ENCODE measurements at regions not wholly inside any gene's neighbourhood (a gene's known extent, or its start where the extent isn't known, plus 50 kb on each side); places are given as distances from the start of the nearest gene placed in this dataset.

- DNase-seq, result no peak
- H3K4me3 Mint-ChIP-seq, result no peak overlapping the region
- no peaks in the 10 kb centered on the region for H3K36me3 Mint-ChIP-seq (ENCODE audit: low read depth)
- CTCF ChIA-PET, result no interaction called here
- peaks cover 4% of the 10 kb centered on the region for H3K9me3 Mint-ChIP-seq
- no peak for TF ChIP-seq CTCF (IDR thresholded peaks at IDR 0.05)
- H3K4me1 Mint-ChIP-seq, result no peaks in the 10 kb centered on the region
- no peak overlapping the region for H3K27ac Mint-ChIP-seq
- POLR2A ChIA-PET, result no interaction called here
- intact Hi-C loops (cut with micrococcal nuclease), result no loop called here
- no peak for ATAC-seq (ENCODE audit: low read depth)
- no peaks in the 10 kb centered on the region for H3K27me3 Mint-ChIP-seq
These were observed 179.3 kb upstream of the FGF10 start for GRCh38 chr5:44568519-44568918.

- Mint-ChIP-seq H3K4me1 (no peaks in the 10 kb centered on the region), H3K36me3 (ENCODE audit: low read depth) (no peaks in the 10 kb centered on the region), H3K9me3 (peaks cover 3% of the 10 kb centered on the region), H3K27ac (no peak overlapping the region), H3K27me3 (no peaks in the 10 kb centered on the region), H3K4me3 (no peak overlapping the region)
- ChIA-PET POLR2A (no interaction called here), CTCF (no interaction called here)
- intact Hi-C loops (cut with micrococcal nuclease), result no loop called here
- DNase-seq (no peak), ATAC-seq (ENCODE audit: low read depth) (no peak)
- no peak for TF ChIP-seq CTCF (IDR thresholded peaks at IDR 0.05)
These were observed 176.7 kb upstream of the FGF10 start for GRCh38 chr5:44565902-44566301.

DNA sequence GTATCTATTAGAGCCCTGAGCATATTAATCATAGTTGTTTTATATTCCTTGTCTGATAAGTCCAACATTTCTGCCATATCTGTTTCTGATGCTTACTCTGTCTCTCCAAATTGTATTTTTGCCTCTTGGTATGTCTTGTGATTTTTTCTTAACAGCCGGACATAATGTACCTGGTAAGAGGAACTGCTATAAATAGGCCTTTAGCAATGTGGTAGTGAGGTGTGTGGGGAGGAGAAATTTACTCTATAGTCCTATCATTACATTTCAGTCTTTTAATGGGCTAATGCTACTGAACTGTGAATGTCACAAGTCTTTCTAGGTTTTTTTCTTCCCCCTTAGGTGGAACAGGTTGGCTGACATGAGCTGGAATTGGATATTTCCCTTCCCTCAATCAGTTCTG lies 176.1 kb upstream of the FGF10 start:
- Mint-ChIP-seq H3K4me3 (no peak overlapping the region), H3K9me3 (peaks cover 3% of the 10 kb centered on the region), H3K27me3 (no peaks in the 10 kb centered on the region), H3K4me1 (no peaks in the 10 kb centered on the region), H3K36me3 (ENCODE audit: low read depth) (no peaks in the 10 kb centered on the region), H3K27ac (no peak overlapping the region)
- ChIA-PET CTCF (no interaction called here), POLR2A (no interaction called here)
- TF ChIP-seq CTCF (IDR thresholded peaks at IDR 0.05), result no peak
- no peak for ATAC-seq (ENCODE audit: low read depth)
- DNase-seq, result no peak
- intact Hi-C loops (cut with micrococcal nuclease), result no loop called here

DNA sequence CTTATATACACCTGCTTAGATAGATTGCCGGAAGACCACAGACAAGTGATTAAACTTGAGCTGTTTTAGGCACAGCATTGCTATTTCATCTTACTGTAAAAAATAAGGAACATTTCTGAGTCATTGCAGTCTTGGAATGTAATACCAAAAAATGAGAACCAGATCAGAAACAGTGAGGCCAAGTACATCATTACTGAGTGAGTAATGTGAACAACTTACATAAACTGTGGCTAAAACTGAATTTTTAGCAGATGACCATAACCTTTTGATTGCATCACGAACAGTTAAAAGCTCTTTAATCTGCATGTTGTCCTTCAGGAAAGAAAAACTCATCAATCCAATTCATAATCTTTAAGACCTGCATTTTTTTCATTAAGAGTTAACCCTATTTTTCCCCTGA lies 157.1 kb upstream of the FGF10 start:
- POLR2A ChIA-PET, result no interaction called here
- CTCF ChIA-PET, result no interaction called here
- no peak overlapping the region for H3K4me3 Mint-ChIP-seq
- H3K27me3 Mint-ChIP-seq, result no peaks in the 10 kb centered on the region
- no peak for ATAC-seq (ENCODE audit: low read depth)
- no peaks in the 10 kb centered on the region for H3K9me3 Mint-ChIP-seq
- DNase-seq, result no peak
- H3K27ac Mint-ChIP-seq, result no peak overlapping the region
- no peaks in the 10 kb centered on the region for H3K4me1 Mint-ChIP-seq
- TF ChIP-seq CTCF (IDR thresholded peaks at IDR 0.05), result no peak
- intact Hi-C loops (cut with micrococcal nuclease), result no loop called here
- no peaks in the 10 kb centered on the region for H3K36me3 Mint-ChIP-seq (ENCODE audit: low read depth)

- CTCF ChIA-PET, result no interaction called here
- intact Hi-C loops (cut with micrococcal nuclease), result no loop called here
- no peak for ATAC-seq (ENCODE audit: low read depth)
These were observed 154.3 kb upstream of the FGF10 start for GRCh38 chr5:44543511-44543910.

More at GRCh38 chr5:44543511-44543910, 154.3 kb upstream of the FGF10 start:
- Mint-ChIP-seq H3K36me3 (ENCODE audit: low read depth) (no peaks in the 10 kb centered on the region), H3K27me3 (no peaks in the 10 kb centered on the region), H3K9me3 (no peaks in the 10 kb centered on the region), H3K4me3 (no peak overlapping the region), H3K27ac (no peak overlapping the region), H3K4me1 (no peaks in the 10 kb centered on the region)
- DNase-seq, result no peak
- POLR2A ChIA-PET, result no interaction called here
- TF ChIP-seq CTCF (IDR thresholded peaks at IDR 0.05), result no peak

Data from activated B cell treated with CpG ODN at 0.5 μM for 24 hours (primary cell).